ENCODE measurements at regions not wholly inside any gene's neighbourhood (a gene's known extent, or its start where the extent isn't known, plus 50 kb on each side); places are given as distances from the start of the nearest gene placed in this dataset.

DNA sequence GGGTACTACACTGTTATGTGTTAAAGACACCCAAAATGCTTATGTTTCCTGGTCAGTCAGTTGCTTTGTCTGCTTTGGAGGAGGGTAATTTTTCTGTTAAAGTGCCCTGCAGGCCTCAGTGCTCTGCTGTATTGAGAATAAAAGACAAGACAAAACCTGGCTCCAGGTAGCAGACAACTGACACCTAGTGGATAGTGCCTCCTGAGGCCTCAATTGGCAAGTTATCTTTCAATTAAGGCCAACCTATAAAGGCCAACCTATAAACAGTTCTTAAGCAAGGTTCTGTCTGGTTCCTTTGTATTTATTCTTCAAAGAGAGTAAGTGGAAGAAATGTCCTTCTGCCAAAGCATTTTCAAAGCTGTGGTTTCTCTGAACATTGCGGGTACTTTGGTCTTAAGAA lies 773.8 kb downstream of the MECOM start:
- DNase-seq (ENCODE audit: low read depth in 2 of 2): no peak

DNA sequence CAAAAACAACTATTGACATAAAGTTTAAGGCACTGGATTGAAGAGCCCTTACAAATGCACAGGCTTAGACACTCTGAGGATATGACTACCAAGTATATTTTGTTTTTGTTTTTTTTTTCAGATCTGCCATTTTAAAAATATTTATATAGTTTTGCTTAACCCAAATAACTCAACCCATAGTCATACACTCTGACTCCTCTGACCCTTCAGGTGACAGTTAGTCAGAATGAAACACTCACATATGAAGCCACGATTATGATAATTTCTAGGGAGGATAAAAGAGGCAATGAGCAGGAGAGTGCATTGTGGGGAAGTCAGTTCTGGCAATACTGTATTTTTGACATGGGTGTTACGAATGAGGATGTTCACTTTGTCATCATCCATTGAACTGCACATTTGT lies 774.7 kb downstream of the MECOM start:
- no peak for DNase-seq (ENCODE audit: low read depth in 2 of 2)

DNA sequence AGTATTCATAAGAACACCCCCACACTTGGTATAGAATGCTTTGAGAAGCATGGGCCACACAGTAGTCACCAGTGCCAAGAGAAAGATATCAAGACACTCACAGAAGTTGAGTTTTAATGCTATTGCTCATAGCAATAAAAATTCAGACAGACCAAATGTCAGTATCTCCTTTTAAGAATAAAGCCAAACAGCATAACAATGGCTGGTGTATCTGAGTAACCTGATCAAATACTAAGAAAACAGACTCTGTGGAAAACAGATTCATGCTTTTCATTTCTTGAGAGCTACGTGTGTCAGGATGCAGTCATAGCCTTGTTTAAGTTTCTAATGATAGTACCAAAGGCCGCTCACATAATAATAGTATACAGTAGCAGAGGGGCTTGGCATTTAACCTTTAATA lies 778.5 kb downstream of the MECOM start:
- no peak for DNase-seq (ENCODE audit: low read depth in 2 of 2)

DNA sequence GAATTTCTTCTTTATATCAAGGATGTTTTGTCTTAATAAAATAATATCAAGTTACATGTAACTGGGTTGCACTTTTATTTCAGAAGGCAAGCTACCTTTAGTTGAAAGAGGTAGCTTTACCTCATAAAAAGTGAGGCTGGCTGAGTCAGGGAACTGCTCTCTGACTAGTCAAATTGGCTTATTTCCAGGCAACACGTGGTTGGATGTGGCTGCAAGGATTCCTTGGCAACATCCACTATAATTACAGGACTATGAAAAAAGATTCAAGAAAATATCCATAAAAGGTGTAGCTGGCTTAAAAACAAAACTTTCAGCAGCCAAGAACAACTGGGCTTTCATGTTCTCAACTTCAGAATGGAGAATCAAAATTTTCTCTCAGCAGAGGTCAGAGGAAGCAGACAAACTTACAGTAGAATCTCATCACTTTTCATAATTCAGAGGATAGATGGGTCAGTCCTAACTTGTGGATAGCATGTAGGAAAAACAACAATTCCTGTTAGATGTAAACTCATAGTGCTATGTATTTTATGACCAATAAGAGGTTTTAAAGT lies 779.1 kb downstream of the MECOM start:
- no peak for DNase-seq (ENCODE audit: low read depth in 2 of 2)

DNA sequence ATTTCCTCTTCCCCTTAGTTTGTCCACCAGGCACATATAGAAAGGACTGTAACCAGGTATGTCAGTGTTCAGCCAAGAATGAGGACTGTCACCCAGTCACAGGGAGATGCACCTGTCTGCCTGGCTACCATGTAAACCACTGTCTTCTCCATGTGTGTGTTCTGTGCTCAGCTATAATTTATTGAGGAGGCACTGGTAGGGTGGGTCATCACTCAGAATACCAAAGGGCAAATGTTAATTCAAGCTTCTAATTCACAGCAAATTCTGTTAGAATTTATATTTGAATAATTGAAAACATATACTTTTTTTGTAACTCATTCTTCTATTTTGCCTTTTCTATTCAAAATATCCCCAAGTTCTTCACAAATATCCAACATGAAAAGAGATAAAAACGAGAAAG lies 780.4 kb downstream of the MECOM start:
- no peak for DNase-seq (ENCODE audit: low read depth in 2 of 2)

DNA sequence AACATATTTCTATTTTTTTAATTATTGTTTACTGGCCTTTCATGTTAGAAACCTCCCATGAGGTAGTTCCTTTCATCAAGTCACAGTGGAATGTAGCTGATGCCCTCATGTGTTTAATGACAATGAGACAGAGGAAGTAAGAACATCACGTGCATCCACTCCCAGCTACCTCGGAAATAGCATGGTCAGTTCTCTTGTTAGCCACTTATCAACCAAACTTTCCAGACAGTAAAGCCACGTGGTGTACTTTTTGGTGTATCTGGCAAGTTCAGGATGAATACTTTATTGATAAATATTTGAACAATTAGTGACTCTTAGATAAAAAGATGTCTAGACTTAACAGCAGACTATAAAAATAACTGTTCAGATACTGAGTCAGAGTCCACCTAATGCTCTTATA lies 781.7 kb downstream of the MECOM start:
- no peak for DNase-seq (ENCODE audit: low read depth in 2 of 2)

DNA sequence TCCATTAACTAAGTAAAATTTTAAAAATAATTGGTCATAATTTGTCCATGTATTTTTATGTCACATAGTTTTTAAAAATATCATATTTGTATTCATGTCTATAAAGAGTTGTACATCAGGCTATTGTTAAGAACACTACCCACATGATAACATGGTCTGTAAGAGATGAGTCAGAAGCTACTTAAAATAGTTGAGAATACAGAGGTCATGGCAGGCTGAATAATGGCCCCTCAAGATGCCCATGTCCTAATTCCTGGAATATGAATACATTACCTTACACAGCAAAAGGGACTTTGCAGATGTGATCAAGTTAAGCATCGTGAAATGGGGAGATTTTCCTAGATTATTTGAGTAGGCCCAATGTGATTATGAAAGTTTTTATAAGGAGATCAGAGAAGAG lies 782.9 kb upstream of the GOLIM4 start:
- no peak for DNase-seq (ENCODE audit: low read depth in 2 of 2)

DNA sequence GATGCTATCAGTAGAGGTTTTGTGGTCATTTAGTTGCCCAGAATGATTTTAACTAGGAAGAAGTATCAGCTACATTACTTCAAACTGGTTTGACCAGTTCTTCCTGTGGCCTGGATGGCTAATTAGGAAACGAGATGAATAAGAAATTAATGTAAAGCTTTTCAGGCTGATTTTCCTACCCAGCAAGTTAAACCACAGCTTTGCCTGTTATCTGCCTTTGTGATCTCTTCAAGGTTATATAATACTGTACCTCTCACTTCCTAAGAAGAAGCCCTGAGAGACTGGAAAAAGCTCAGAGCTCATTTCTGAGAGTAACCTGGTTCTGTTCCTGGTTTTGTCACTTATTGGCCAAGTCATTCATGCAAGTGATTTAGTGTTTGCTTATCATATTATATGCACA lies 782.2 kb upstream of the GOLIM4 start:
- DNase-seq (ENCODE audit: low read depth in 2 of 2): no peak

DNA sequence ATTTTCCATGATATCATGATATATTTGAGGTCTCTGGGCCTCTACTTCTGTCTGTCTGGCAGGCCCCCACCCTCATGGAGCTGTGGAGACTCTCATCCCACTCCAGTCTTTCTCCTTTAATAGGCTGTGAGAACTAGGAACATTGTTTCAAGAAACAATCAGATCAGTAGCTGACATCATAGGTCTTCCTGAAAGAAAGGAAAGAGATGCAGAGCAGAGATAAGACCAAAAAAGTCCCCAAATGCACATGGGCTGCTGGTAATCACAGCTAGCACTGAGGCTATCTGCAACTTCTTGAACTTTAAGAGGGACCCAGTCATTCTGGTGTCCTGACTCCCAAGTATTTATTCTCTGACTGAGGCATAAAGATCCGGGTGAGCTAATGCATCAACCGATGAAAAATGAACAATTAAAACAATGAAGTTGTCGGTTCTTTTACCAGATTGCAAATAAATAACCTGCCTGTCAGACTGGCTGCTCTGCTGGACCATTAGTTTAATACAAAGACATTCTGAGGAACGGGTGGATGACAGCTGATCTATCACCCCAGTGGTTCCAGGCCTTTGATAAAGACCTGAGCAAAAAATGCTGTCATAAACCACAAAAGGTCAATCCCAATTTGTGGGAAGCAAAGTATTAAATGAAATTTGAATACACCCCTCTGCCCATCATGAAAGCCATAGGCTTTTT lies 780.8 kb upstream of the GOLIM4 start:
- DNase-seq (ENCODE audit: low read depth in 2 of 2): no peak

DNA sequence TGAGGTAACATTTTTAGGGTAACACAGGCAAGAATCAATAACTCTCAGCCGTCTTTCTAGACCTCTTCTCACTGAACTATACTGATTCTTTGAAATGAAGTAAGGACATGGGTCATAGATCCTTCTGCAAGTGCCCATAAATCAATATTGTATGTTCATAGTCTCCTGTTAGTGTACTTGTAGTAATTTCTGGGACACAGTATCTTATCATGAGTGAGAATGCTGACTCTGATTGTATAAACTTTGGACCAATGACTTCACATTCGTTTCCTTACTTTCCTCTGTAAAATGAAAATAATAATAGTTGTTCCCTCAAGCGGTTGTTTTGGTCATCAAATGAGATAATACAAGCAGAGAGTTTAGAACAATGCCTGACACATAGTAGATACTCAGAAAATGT lies 777.1 kb upstream of the GOLIM4 start:
- no peak for DNase-seq (ENCODE audit: low read depth in 2 of 2)

DNA sequence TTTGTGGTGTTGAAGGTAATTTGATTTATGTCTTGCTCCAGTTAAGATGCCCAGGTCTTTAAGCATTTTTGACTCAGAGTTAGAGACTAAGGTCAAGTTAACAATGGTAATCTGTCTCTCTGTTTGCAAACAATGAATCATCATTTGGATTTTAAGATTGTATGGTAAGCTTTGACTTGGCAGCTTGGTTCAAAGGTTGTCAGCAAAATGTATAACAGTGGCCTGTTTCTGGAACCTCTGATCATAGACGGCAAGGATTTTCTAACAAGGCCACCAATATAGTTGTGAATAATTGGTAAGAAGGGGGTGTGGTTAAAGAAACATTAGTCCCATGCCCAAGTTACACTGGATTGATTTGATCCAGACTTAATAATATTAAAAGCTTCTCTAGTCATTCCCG lies 775.2 kb upstream of the GOLIM4 start:
- no peak for DNase-seq (ENCODE audit: low read depth in 2 of 2)

DNA sequence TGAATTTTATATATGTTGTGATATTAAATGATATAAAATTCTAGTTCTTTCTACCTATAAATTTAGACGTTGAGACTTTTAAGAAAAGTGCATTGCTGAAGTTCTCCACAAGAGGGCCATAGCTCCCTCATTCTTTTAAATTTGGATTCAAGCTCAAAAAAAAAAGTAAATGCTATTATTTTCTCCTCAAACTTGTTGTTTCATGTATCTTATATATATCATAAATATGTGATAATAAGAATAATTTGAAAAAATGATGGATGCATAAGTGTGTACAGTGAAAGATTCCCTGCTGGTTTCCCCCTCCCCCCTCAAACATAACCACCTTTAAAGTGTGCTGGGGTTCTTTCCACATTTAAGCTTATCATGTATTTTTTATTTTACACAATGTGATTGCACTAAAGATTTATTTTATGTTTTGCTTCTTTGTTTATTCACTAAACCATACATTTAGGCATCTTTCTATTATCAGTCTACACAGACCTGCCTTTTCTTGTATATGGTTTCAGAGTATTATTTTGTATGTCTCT lies 769.4 kb upstream of the GOLIM4 start:
- no peak for DNase-seq (ENCODE audit: low read depth in 2 of 2)

DNA sequence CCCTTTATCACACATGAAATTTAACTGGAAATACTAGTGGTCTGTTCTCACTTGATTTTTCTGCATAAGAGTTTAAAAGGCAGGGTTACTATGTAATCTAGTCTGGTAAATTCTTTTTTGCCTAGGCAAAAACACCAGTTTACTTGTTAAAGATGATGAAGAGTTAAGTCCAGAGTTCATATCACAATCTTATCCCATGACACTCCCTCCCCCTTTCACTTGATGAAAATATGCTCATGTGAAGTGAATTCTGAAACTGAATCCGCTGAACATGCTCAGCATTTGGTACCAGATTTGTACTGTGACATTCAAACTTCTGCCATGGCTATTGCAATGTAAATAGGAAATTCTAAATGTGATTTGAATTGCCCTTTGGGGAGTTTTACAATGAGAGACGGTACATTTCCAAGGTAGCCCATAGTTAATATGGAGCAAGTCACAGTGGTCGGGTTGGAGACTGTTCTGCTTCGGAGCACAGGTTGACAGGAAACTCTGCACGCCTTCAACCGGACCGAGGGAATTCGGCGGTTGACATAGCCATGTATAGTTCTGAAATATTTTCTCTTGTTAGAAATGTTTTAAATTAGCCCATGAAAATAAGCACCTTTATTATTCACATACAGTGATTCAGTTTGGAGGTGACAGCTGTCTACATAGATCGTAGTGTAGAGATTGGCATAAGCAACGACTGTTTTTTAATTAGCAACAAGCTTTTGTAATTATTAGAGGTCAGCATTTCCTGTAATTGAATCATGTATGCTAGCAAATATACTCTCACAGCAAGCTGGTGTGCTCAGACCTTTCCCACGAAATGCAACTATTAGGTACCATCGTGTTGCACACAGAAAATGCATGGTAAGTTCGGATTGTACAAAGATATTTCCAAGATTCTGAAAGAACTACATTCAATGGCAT lies 768.6 kb upstream of the GOLIM4 start:
- no peak for DNase-seq (ENCODE audit: low read depth in 2 of 2)

DNA sequence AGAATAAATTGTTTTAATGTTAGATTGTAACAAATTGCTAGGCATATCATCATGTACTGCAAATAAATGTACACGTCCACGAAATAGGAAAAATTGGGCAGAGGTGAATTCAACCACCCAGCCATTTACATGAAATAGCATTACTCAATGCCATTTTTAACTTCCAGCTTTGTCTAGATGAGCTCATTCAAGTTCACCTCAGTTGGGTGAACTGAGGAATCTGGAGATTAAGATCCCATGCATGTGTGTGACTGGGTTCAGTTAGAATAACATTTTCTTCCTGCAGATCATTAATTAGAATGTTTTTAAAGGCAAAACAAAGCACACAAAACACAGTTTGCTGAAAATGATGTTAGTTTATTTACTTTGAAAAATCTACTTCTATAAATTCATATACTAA lies 767.8 kb upstream of the GOLIM4 start:
- no peak for DNase-seq (ENCODE audit: low read depth in 2 of 2)

DNA sequence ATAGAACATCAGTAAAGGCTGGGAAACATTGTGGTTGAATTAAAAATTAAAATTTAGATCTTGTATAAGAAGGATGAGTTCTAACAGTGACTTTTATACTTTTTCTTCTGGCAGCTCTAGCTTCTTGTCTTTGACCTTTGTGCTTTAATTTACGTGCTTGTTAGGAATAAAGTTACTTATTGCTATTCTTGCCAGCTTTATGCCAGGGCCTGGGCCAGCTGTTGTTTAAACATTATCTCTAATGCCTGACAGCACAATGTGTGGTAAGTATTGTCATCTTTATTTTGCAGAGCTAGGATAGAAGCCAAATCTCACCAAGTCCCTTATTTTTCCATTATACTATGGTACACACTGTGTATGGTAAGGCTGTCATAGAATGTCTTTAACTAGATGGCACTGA lies 766.7 kb upstream of the GOLIM4 start:
- DNase-seq (ENCODE audit: low read depth in 2 of 2): no peak

DNA sequence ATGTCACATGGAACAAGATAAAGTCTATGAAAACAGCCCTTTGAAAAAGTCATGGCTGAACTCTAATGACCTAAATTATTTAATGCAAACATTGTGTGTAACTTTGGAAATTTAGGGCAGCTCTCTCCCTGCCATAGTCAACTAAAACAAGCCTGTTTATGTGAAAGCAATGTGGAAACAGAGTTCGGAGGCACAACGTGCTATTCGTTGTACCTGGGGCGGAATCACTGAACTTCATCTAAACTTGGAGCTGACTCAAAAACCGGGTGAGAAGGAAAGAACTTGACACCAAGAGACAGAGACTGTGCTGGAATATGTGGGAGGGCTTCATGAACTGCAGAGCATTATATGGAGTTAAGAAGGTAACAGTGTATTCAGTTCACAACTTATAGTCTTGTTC lies 764.9 kb upstream of the GOLIM4 start:
- DNase-seq (ENCODE audit: low read depth in 2 of 2): no peak

DNA sequence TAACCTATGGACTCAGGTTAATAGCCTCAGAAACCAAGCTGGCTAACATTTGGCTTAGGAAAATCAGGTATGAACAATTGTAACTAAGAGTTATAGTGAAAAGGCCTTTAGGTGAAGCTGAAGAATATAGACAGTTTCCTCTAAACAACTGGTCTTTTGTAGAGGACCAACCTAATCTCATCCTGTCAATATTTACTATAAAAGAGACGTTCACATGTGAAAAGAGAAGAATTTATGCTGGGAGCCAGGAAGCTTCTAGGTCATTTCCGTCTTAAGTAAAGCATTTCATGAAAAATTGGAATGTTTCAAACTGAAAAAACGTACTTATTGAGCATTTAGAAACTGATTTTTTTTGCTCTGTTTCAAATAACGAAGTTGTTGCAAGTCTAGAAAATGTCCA lies 764.3 kb upstream of the GOLIM4 start:
- no peak for DNase-seq (ENCODE audit: low read depth in 2 of 2)

DNA sequence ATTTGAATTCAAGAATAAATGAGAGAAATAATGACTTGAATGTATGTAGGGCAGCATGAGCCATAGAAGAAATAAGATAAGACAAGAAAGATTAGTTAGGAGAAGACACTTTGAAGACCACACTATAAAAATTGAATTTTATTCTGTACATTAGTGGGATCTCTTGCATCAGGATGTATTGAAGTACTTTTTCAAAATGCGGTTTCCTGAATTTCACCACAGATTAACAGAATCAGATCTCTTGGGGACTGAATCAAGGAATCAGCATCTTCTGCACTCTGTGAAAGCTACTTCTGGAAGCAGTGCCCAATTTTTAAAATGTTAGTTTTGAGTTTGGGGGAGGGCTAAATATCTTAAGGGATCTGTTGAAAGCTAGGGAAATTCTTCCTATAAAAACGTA lies 763.9 kb upstream of the GOLIM4 start:
- DNase-seq (ENCODE audit: low read depth in 2 of 2): no peak

DNA sequence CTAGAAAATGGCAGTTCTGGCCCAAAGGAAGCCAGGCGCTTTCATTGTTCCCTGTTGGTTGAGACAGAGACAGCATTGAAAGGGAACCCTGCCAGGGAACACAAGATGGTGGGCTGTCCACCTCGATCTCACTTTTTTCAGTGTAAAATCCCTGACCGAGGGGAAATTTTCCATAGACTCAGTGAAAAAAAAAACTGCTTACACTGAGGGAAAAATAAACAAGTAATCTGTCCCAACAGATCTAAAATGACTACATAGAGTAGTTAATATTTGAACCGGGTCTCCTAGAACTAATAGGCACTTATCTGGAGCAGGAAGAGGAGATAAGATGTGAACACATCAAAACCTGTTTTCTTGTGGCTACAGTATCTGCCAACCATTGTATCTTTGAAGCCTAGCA lies 763.4 kb upstream of the GOLIM4 start:
- no peak for DNase-seq (ENCODE audit: low read depth in 2 of 2)

DNA sequence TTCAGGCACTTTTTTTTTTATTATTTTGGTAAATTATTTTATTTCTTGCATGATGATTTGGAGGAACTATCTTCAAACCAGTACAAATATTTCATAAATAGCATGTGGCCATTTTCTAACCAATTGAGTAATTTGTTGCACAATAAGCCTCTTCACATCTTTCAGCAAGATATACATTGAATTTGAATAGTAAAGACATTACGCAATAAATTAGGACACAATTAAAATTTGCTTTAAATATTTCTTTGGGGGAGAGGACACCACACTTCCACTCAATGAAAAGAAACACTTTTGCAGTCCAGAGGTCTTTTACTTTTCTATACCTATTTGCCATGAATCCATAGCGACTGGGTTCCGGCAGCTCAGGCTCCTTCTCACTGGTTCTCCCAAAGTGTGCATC lies 762.6 kb upstream of the GOLIM4 start:
- DNase-seq (ENCODE audit: low read depth in 2 of 2): no peak

DNA sequence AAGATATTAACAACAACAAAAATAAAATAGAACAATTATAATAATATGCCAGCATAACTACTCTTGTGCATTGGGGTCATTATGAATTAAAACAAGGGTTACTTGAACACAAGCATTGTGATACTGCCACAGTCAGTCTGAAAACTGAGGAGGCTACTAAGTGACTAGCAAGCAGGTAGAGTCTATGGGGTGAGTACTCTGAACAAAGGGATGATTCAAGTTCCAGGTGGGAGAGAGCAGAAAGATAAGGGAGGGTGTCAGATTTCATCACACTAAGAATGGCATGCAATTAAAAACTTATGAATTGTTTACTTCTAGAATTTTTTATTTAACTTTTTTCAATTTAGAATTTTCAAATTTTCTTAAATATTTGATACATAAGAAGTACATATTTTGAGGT lies 754.4 kb upstream of the GOLIM4 start:
- DNase-seq (ENCODE audit: low read depth in 2 of 2): no peak

DNA sequence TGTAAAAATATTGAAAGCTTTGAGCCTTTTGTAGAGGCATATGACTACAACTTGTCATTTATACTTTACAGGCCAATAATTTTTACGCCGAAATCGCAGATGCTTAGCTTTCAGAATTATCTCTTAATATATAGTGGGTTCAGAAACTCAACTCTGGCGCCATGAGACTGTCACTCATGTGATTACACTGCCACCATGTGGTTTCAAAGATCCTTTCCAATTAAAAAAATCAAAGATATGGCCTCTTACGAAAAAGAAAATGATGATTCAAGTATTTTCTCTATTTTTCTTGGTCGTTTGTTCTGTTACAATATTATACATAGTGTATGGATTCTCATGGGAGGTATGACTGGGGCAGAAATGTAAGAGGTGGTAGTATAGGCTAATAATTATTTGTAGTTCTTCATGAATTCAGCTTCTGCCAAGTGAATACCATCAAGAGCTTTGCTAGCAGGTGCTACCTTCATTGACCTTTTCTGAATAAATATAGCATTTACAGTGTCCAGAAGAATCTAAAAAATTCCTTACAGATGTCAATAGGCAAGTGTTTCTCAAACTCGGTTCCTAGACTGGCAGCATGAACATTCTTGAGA lies 751.7 kb upstream of the GOLIM4 start:
- no peak for DNase-seq (ENCODE audit: low read depth in 2 of 2)

Data from activated CD4-positive, alpha-beta T cell treated with anti-CD3 and anti-CD28 coated beads for 24 hours (primary cell).